Panc1 (cell line): ENCODE measurements at regions not wholly inside any gene's neighbourhood (a gene's known extent, or its start where the extent isn't known, plus 50 kb on each side); places are given as distances from the start of the nearest gene placed in this dataset.

ENCODE experiments used
- POLR2AphosphoS5 ChIP-seq: IDR thresholded peaks from 2 replicates; pipeline ENCODE4 v1.6.1; 2012; ENCODE audit warnings: mild to moderate bottlenecking, low read depth, low read length, moderate library complexity
- TCF7L2 ChIP-seq: IDR thresholded peaks from 2 replicates; pipeline ENCODE4 v1.6.1; 2011; ENCODE audit warnings: mild to moderate bottlenecking, low read depth, low read length, inconsistent platforms
- TF ChIP-seq, protein P1 (sequence below): fragments of 450-650 bp; IDR thresholded peaks from 2 replicates; pipeline ENCODE4 v1.5.1; 2017; ENCODE audit warnings: mild to moderate bottlenecking
- TF ChIP-seq, protein P2 (sequence below), 2 experiments: IDR thresholded peaks; 2 replicates each; pipeline ENCODE4 v1.6.1; 2011 to 2012; ENCODE audit warnings: low read depth in 2 of 2, control low read depth in 1 of 2, low read length in 1 of 2, mild to moderate bottlenecking in 1 of 2, moderate library complexity in 1 of 2; ENCODE audit not compliant: insufficient read depth in 1 of 2

DNA sequence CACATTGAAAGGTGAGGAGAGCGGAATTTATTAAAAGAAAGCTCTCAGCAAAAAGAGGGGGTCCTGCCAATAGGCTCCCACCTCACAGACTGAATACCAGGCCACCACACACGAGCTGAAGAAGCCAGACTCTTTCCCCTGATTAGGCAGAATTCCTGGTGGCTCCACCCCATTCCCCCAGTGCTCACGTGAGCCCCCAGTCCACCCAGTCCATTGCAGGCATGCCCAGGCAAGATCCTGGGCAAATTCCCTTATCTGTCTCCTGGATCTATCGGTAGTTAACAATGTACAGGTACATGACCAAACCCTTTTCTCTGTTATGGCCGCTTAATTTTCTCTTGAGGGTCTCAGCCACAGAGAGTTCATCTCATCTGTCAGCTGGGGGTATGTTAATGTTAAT is 54.6 kb upstream of the BTG3 start:
- TF ChIP-seq, protein P1, sequence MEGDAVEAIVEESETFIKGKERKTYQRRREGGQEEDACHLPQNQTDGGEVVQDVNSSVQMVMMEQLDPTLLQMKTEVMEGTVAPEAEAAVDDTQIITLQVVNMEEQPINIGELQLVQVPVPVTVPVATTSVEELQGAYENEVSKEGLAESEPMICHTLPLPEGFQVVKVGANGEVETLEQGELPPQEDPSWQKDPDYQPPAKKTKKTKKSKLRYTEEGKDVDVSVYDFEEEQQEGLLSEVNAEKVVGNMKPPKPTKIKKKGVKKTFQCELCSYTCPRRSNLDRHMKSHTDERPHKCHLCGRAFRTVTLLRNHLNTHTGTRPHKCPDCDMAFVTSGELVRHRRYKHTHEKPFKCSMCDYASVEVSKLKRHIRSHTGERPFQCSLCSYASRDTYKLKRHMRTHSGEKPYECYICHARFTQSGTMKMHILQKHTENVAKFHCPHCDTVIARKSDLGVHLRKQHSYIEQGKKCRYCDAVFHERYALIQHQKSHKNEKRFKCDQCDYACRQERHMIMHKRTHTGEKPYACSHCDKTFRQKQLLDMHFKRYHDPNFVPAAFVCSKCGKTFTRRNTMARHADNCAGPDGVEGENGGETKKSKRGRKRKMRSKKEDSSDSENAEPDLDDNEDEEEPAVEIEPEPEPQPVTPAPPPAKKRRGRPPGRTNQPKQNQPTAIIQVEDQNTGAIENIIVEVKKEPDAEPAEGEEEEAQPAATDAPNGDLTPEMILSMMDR, result no peak
- no peak for TF ChIP-seq POLR2AphosphoS5
- TF ChIP-seq, protein P2, sequence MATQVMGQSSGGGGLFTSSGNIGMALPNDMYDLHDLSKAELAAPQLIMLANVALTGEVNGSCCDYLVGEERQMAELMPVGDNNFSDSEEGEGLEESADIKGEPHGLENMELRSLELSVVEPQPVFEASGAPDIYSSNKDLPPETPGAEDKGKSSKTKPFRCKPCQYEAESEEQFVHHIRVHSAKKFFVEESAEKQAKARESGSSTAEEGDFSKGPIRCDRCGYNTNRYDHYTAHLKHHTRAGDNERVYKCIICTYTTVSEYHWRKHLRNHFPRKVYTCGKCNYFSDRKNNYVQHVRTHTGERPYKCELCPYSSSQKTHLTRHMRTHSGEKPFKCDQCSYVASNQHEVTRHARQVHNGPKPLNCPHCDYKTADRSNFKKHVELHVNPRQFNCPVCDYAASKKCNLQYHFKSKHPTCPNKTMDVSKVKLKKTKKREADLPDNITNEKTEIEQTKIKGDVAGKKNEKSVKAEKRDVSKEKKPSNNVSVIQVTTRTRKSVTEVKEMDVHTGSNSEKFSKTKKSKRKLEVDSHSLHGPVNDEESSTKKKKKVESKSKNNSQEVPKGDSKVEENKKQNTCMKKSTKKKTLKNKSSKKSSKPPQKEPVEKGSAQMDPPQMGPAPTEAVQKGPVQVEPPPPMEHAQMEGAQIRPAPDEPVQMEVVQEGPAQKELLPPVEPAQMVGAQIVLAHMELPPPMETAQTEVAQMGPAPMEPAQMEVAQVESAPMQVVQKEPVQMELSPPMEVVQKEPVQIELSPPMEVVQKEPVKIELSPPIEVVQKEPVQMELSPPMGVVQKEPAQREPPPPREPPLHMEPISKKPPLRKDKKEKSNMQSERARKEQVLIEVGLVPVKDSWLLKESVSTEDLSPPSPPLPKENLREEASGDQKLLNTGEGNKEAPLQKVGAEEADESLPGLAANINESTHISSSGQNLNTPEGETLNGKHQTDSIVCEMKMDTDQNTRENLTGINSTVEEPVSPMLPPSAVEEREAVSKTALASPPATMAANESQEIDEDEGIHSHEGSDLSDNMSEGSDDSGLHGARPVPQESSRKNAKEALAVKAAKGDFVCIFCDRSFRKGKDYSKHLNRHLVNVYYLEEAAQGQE (IDR thresholded peaks at IDR 0.05; ENCODE audit: insufficient read depth in 1 of 2, low read depth in 2 of 2, low read length in 1 of 2), result no peak
- TF ChIP-seq TCF7L2, result no peak
